UCSD-AML1 (cell line): ENCODE measurements at regions not wholly inside any gene's neighbourhood (a gene's known extent, or its start where the extent isn't known, plus 50 kb on each side); places are given as distances from the start of the nearest gene placed in this dataset.
"Not testable (repeated sequence)": the region's sequence is repeated elsewhere in the genome, so short reads cannot be mapped to it uniquely, and the experiment has no call there.

Experiments
- DNase-seq: peaks from one replicate; lab custom pipeline; 2025; ENCODE audit not compliant: unreplicated experiment; lab: John Stamatoyannopoulos, UW

DNA sequence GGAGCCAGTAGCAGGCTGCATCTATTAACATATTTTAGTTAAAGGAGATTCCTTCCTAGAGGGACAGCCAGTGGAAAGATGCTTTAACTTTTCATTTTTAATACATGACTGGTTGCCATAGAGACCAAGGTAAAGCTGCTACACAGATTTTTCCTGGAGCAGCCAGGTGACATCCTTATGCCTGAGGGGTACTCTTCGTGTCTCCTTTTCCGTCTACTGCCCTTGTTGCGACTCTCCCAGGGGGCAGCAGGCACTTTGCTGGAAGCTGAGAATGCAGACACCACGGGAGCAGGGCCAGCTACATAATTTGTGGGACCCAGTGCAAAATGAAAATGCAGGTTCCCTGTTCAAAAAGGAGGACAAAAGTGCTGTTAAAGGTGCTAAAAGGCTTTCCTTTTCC, 340.4 kb downstream of the CEP170 start:
- not testable (repeated sequence) for DNase-seq

DNA sequence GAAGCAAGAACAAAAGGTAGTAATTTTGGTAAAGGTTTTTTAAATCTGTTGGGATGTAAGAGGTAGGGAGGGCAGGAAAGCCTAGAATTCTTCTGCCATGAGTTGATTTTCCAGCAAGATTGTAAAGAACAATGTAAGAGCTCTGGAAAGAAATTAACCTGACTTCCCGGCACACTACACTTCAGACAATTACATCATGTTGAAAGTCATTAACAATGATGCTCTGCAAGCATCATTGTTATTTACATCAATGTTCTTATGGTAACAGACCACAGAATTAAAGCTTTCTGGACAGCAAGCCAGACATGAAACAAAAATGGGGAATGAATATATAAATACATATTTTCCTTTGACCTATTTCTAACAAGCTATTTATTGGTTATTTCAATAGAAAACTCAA, 342.2 kb downstream of the CEP170 start:
- DNase-seq = not testable (repeated sequence)

DNA sequence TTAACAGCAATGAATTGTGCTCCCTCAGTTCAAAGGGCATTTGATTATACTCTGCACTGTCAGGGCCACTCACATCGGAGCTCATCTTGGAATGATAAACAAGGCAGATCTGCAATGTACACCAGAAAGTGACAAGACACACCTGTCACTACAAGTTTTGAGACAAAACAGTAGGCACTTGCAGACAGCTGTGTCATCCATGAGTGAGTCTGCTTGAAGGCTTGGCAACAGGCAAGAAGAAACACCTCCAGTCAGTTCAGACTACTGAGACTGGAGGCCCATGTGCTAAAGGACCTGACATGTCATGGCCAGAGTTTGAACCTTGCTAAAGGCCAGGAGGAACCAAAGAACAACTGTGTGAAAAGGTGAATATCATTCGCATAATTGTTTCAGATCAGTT, 354.5 kb downstream of the CEP170 start:
- DNase-seq = not testable (repeated sequence)

- no peak for DNase-seq
Observed at GRCh38 chr1:242890192-242890741, 364.8 kb downstream of the CEP170 start.

DNA sequence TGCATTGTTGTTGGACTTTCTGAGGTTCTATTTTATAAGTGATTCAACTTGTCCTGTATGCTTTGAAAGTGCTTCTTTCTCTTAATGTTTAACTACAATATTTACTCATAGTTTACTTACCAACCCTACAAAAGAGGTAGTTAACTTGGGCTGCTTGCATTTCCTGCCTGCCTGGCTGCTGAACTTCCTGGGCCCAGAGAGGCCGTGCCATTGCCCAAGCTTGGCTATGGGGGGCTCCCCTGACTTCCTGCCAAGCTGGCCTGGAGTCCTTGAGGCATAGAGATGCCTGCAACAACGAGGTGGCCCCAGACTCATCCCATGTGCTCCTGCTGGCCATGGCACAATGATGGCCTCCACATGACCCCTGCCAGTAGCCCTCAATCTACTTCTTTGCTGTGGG, 361.6 kb upstream of the PLD5 start:
- no peak for DNase-seq

DNA sequence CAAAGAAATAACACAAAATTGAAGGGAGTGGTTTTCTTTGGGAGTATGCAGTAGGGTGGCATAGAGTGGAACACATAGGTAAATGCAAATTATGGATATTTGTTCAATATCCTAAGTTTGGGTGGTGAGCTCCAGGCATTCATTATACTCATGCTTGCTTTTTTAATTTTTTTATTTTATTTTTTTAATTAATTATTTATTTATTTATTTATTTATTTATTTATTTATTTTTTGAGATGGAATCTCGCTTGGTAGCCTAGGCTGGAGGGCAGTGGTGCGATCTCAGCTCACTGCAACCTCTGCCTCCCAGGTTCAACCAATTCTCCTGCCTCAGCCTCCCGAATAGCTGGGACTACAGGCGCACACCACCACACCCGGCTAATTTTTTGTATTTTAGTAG, 355.5 kb upstream of the PLD5 start:
- not testable (repeated sequence) for DNase-seq

- no peak for DNase-seq
Observed at GRCh38 chr1:242877743-242878142, 353.2 kb upstream of the PLD5 start.

- no peak for DNase-seq
Observed at GRCh38 chr1:242877229-242877628, 352.7 kb upstream of the PLD5 start.

DNA sequence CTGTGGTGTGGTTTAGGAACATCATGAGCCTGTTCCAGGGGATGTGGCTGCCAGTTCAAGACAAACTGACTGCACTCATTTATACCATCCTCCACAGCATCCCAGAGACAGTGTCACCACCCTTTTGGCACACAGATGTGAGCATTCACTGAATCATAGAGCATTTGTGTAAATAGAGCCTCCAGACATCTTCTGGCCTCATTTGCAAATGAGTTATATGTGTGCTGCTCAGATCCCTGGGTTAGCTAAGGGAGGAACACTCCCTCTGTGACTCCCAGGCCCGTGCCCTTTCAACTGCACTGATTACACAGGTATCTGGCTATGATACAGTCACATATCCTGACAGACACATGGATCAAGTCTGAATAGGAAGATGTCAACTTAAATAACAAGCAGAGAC, 351.5 kb upstream of the PLD5 start:
- DNase-seq = no peak

GRCh38 chr1:242873661-242874060, 349.2 kb upstream of the PLD5 start:
- DNase-seq = no peak

DNA sequence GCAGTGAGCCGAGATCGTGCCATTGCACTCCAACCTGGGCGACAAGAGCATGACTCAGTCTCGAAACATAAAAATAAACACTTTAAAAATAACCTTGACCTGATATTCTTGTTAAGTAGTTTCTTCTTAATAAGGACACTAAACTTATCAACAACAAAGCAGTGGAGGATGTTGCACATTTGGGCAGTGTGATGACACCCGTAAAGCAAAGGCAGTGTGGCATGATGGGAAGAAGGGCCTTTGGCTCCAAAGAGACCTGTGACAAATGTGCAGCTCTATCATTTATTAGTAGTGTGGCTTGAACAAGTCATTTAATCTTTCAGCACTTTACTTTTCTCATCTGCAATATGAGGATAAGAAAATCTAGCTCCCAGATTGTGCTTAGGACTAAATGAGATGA, 348.0 kb upstream of the PLD5 start:
- DNase-seq = no peak

GRCh38 chr1:242871471-242872030, 347.1 kb upstream of the PLD5 start:
- DNase-seq = no peak

DNA sequence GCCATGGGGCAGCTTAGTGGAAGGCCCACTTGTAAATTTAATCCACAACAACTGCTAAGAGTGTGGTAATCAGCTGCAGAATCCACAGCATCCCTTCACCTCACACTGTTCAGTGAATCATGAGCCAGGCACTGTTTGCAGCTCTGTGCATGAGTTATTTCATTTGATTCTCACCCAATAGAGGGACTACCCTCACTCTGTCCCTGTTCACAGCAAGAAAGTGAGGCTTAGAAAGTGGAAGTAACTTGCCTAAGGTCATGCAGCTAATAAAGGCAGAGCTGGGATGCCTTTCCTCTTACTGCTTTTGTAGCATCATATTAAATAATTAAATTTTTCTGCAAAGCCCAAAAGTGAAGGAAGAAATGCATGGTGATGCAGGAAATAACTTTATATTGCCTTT, 346.5 kb upstream of the PLD5 start:
- no peak for DNase-seq

DNA sequence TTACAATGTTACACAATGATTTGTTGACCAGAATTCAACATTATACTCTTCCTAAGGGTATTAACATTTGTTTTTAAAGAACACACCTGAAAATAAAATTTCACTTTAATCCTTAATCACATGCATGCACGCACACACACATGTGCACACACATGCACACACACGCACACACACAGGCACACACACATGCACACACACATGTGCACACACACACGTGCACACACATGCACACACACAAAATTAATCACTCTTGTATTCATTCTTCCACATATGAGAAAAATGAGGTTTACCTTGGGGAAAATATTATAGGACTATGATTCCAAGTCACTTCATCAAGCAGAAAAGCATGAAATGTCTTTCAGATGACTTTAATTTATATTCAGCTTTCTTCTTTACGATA, 331.8 kb upstream of the PLD5 start:
- no peak for DNase-seq

- no peak for DNase-seq
Observed at GRCh38 chr1:242854466-242854865, 330.0 kb upstream of the PLD5 start.

- DNase-seq = no peak
Observed at GRCh38 chr1:242847390-242847993, 323.0 kb upstream of the PLD5 start.

- no peak for DNase-seq
Observed at GRCh38 chr1:242842094-242842493, 317.6 kb upstream of the PLD5 start.

DNA sequence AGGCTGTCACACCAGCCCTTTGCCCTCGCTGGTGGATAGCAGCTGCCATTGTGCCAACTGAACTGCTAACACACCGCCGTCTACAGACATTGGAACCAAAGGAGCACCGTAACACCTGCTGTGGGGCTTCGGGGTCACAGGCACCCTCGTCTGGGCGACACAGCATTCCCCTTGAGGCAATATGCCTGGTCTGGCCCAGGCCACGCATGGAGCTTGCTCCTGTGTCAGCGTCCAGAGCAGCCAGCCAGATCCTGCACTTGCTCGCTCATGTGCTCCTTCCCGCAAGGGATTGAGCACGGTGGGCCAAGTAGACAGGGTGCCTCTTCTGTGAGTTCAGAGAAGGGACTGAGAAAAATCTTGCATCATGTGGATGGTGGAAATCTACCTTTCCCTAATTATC, 314.6 kb upstream of the PLD5 start:
- no peak for DNase-seq

DNA sequence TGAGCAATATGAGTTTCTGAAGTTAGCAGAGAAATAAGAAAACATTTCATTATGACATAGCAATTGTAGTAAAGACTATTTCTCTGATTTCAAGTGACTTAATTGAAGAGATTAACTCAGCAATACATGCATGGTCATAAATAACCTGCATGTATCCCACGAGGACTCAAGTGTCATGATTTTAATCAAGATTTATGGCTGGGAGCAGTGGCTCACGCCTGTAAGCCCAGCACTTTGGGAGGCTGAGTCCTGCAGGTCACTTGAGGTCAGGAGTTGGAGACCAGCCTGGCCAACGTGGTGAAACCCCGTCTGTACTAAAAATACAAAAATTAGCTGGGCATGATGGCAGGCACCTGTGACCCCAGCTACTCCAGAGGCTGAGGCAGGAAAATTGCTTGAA, 311.9 kb upstream of the PLD5 start:
- no peak for DNase-seq

DNA sequence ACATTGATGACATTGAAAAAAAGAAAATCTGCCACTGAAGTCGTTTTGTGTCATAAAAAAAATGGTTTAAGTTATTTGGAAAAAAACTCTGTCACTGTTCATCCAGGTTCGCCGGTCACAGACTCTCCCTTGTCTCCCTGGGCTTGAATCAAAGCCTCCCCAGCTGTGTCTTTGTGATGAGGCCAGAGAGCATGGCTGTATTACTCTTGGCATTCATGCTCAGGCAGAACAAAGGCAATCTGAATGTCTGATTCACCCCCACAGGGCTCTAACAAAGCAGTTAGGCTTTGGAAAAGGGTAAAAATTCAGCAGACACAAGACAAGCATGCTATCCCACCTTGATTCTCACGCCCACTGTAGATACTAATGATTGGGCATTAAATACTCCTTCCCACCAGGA, 304.3 kb upstream of the PLD5 start:
- no peak for DNase-seq

GRCh38 chr1:242828199-242828598, 303.7 kb upstream of the PLD5 start:
- no peak for DNase-seq

DNA sequence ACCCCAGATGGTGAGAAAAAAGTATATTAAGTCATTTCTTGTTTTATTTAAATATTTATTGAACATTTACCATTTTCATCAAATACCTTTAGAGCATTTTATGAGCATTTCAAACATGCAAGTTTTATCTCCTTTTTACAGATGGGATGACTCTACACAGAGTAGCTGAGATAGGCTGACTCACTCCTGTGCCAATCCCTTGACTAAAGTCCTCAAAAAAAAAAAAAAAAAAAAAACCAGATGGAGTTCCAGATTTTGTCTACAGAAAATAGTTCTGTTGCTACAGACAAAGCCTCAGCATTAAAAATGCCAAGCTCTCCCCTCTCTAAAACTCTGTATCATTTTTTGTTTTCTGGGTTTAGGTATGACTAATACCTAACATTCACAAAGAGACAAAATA, 303.0 kb upstream of the PLD5 start:
- no peak for DNase-seq

DNA sequence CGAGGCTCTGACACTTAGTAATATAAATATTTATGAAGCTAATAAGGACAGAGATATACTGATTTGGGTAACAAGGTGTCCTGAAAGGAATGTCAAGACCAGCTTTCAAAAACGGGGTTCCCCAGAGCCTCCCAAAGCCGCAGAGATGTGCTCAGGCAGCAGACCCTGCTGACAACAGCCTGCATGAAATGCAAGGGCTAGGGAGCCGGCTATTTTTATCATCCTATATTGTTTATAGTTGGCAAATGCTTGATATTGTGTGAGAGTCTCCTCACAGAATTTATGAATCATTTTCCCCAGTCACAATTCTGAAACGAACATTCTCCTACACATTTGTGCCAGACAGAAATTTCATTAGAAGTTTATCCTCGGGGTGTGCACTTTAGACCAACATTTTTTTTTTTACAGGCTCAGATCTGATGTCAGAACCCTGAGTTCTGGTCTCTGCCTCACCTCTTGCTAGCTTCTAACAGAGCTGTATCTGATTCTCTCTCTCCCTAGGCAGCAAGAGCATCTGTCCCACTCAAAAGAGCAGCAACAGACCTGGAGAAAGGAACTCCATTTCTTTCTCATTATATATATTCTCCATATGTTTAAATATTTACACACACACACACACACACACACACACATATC, 302.3 kb upstream of the PLD5 start:
- no peak for DNase-seq
